Epithelial cell of esophagus (primary cell): ENCODE measurements at regions not wholly inside any gene's neighbourhood (a gene's known extent, or its start where the extent isn't known, plus 50 kb on each side); places are given as distances from the start of the nearest gene placed in this dataset.
A peak's percentile ranks its signal among the peaks of the same experiment; 100 is the strongest.

ENCODE experiments used
- DNase-seq: peaks from one replicate; pipeline ENCODE4 v3.0.0; 2010; ENCODE audit warnings: low read depth
- H3K4me3 ChIP-seq: 2 replicates; pipeline ENCODE4 v1.5.1; 2011; ENCODE audit warnings: mild to moderate bottlenecking, low read length, control low read depth
- TF ChIP-seq, protein P1 (sequence below): IDR thresholded peaks from 2 replicates; pipeline ENCODE4 v1.5.1; 2011; ENCODE audit warnings: low read depth, mild to moderate bottlenecking, low read length, control low read depth, inconsistent platforms; ENCODE audit not compliant: insufficient read depth; ENCODE audit errors: missing control alignments

DNA sequence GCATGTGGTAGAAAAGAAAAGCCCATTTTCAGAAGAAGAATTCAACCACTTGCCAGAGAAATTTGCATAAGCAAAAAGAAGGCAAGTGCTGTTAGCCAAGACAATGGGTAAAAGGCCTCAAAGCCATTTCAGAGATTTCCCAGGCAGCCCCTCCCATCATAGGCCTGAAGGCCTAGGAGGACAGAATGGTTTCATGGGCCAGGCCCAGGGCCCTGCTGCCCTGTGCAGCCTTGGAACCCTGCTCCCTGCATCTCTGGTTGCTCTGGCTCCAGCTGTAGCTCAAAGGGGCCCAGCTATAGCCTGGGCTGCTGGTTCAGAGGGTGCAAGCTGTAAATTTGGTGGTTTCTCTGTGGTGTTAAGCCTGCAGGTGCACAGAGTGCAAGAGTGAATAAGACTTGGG, 212.8 kb downstream of the EFNB2 start:
- TF ChIP-seq, protein P1, sequence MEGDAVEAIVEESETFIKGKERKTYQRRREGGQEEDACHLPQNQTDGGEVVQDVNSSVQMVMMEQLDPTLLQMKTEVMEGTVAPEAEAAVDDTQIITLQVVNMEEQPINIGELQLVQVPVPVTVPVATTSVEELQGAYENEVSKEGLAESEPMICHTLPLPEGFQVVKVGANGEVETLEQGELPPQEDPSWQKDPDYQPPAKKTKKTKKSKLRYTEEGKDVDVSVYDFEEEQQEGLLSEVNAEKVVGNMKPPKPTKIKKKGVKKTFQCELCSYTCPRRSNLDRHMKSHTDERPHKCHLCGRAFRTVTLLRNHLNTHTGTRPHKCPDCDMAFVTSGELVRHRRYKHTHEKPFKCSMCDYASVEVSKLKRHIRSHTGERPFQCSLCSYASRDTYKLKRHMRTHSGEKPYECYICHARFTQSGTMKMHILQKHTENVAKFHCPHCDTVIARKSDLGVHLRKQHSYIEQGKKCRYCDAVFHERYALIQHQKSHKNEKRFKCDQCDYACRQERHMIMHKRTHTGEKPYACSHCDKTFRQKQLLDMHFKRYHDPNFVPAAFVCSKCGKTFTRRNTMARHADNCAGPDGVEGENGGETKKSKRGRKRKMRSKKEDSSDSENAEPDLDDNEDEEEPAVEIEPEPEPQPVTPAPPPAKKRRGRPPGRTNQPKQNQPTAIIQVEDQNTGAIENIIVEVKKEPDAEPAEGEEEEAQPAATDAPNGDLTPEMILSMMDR: no peak
- DNase-seq: no peak
- no peak overlapping the region for H3K4me3 ChIP-seq

- no peak overlapping the region for H3K4me3 ChIP-seq
- peak; percentile 98 for DNase-seq
- TF ChIP-seq, protein P1: no peak
Measured at GRCh38 chr13:106318941-106319411, 216.5 kb downstream of the EFNB2 start.

DNA sequence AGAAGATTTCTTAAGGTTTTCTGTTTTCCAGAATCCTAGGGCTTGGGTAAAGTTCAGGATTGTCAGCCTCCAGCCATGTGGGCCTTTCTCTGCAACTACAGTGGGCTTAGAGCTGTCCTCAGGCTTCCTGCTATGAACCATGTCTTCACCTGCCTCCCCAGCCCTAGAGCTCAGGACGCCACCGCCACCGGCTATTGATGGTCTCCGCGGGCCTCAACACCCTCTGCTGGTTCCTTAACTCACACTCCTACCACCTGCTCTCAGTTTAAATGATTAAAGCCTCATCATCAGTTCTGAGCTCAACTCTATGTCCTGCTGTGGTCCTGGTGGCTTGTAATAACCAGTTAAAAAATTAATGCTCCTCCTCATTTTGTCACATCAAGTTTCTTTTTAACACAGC, 221.0 kb downstream of the EFNB2 start:
- TF ChIP-seq, protein P1: no peak
- H3K4me3 ChIP-seq: no peak overlapping the region
- no peak for DNase-seq

DNA sequence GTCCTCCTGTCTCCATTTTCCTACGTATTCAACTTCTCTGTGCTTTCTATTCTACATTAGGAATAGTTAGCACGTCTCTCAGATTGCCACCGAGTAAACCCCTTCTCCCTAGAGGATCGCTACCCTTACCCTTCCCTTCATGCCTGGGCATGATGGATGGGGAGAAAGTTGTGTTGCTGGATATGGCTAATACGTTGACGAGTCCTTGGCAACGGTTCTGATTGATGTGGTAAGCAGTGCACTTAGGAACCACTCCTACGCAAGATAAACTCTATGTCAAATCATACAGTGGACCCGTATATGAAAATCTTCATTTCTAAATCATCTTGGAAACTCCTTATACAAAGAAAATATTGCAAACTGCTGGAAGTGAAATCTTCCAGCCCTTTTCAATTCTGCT, 224.5 kb downstream of the EFNB2 start:
- DNase-seq: peak; percentile 54
- TF ChIP-seq, protein P1: no peak
- H3K4me3 ChIP-seq: no peak overlapping the region

GRCh38 chr13:106310291-106310865, 225.1 kb downstream of the EFNB2 start:
- DNase-seq: no peak

GRCh38 chr13:106306748-106307277, 228.6 kb downstream of the EFNB2 start:
- TF ChIP-seq, protein P1: no peak

More at GRCh38 chr13:106310291-106310865, 225.1 kb downstream of the EFNB2 start:
- H3K4me3 ChIP-seq: no peak overlapping the region
- TF ChIP-seq, protein P1: no peak

GRCh38 chr13:106302843-106303242, 232.6 kb downstream of the EFNB2 start:
- no peak for DNase-seq
- TF ChIP-seq, protein P1: no peak
- H3K4me3 ChIP-seq: no peak overlapping the region

More at GRCh38 chr13:106306748-106307277, 228.6 kb downstream of the EFNB2 start:
- H3K4me3 ChIP-seq: no peak overlapping the region
- DNase-seq: no peak
